Stimulated activated CD8-positive, alpha-beta memory T cell treated with anti-CD3 and anti-CD28 coated beads, Interleukin-7, amount 100 ng/mL, for 48 hours (primary cell): ENCODE measurements at regions not wholly inside any gene's neighbourhood (a gene's known extent, or its start where the extent isn't known, plus 50 kb on each side); places are given as distances from the start of the nearest gene placed in this dataset.

Experiments
- DNase-seq, 2 donors: peaks; one replicate each; pipeline ENCODE4 v3.0.0-alpha.2; 2020; ENCODE audit warnings: low read depth in 1 of 2; ENCODE audit errors: extremely low read depth in 1 of 2

- no peak for DNase-seq
These were observed 139.3 kb upstream of the IRX3 start for GRCh38 chr16:54425681-54426552.

GRCh38 chr16:54425068-54425467 lies 138.5 kb upstream of the IRX3 start:
- no peak for DNase-seq

- DNase-seq: no peak
These were observed 137.5 kb upstream of the IRX3 start for GRCh38 chr16:54424043-54424451.

- no peak for DNase-seq
These were observed 136.0 kb upstream of the IRX3 start for GRCh38 chr16:54422569-54422978.

- no peak for DNase-seq
These were observed 135.6 kb upstream of the IRX3 start for GRCh38 chr16:54422159-54422558.

DNA sequence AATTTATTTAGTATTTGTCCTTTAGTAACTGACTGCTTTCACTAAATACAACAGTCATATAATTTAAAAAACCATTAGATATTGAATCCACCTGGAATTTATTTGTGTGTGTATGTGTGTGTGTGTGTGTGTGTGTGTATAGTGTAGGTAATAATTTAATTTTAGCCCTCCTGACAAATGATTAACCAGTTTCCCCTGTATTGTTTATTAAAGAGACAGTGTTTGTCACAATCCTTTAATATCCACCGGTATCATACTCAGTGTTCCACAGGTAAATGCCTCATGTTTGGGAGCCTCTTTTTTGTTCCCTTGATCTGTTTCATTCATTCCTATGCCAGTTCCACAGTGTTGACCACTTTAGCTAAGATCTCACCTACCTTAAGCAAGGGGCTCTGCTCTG lies 134.6 kb upstream of the IRX3 start:
- DNase-seq: no peak

- DNase-seq: no peak
These were observed 132.3 kb upstream of the IRX3 start for GRCh38 chr16:54418903-54419302.

DNA sequence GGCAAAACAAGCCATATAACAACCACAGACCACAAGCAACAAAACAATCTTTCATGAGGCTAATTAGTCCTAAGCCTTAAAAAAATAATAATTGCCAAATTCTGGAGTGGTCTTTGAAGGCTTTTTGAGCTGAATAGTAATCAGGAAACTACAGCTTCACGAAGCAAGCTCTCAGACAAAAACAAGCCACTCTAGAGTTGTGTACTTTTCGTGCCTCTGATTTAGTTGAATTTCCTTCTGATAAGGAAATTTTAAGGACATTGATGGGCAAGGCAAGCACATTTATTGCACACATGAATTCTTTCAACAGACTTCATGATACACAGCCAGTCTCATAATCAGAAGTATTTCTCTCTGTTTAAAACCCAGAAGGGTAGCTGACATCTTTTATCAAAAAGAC lies 130.8 kb upstream of the IRX3 start:
- DNase-seq: no peak

DNA sequence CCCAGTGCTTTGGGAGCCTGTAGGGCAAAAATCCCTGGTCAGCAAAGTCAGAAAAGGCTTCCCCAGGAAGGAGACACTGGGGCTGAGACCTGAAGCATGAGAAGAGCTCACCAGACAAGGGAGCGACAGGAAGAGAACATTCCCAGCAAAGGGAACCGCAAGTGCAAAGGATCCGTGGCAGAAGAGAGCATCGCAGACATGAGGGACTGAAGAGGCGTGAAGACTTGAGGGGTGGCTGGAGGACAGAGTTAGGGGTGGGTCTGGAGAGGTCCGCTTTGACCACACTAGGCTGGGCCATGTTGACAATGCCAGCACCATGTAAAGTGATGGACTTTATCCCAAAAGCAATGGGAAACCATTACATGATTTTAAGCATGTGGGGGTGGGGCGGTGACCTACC lies 128.1 kb upstream of the IRX3 start:
- no peak for DNase-seq

DNA sequence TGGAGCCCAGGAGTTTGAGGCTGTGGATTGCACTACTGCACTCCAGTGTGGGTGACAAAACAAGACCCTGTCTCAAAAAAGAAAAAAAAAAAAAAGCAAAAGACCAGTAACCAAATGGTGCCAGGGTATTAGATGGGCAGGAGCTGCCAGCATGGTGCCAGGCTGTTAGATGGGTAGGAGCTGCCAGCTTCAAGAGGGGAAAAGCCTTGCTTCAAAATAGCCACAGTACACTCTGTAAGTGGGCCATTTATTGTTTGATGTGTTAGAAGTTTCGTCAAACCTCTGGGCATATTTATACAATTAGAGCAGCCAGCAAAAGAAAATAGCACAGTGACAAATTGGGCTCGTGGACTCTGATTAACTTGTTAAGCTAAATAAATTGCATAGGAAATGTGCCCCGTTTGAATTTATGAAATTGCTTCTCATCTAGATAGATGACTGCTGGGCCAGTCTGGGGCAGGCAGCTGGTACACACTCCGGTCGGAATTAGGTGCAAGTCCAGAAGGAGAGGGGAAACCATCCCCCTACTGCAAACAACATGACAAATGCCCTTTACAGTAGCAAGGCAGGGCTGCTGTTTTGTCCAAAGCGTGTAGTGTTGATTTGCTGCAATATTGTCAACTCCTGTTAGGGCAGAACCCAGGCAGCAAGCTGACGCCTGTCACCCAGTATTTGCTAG lies 126.3 kb upstream of the IRX3 start:
- no peak for DNase-seq

GRCh38 chr16:54412037-54412436 lies 125.5 kb upstream of the IRX3 start:
- DNase-seq: no peak

GRCh38 chr16:54411544-54411943 lies 125.0 kb upstream of the IRX3 start:
- DNase-seq: no peak

DNA sequence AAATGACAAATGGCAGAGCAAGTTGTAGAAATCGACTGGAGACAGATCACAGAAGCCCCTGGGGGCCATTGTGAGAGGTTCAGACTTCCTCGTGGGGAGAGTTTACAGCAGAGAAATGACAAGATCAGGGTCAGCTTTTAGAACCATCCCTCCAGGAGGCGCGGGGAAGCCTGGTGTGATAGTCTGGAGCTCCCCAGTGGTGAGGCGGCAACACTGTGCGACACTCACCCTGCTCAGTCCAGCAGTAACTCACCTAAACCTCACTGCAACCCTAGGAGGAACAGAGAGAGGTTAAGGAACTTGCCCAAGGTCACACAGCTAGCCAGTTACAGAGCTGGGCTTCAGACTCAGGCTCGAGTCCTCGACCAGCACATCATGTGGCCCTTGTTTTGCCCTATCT lies 123.4 kb upstream of the IRX3 start:
- no peak for DNase-seq

GRCh38 chr16:54407596-54407995 lies 121.0 kb upstream of the IRX3 start:
- no peak for DNase-seq

- no peak for DNase-seq
These were observed 118.9 kb upstream of the IRX3 start for GRCh38 chr16:54405478-54405877.

- DNase-seq: no peak
These were observed 117.0 kb upstream of the IRX3 start for GRCh38 chr16:54403580-54403979.

DNA sequence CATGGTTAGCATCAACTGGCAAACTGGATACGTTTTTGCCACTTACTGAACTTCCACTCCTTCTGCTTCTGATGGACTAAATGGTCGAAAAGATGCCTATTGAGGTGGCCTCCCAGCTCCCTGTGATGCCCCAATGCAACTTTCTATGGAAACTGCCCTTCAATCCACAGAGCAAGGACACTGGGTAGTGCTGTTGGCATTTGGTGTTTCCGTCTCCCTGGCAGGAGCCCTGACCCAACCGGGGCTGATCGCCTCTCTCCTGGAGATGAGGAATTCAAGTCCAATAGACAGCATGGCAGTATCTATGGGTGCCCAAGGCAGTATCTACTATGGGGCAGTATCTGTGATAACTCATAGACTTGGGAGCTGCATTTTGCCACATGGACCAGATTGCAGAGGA lies 116.3 kb upstream of the IRX3 start:
- DNase-seq: no peak

GRCh38 chr16:54402270-54402669 lies 115.7 kb upstream of the IRX3 start:
- no peak for DNase-seq

DNA sequence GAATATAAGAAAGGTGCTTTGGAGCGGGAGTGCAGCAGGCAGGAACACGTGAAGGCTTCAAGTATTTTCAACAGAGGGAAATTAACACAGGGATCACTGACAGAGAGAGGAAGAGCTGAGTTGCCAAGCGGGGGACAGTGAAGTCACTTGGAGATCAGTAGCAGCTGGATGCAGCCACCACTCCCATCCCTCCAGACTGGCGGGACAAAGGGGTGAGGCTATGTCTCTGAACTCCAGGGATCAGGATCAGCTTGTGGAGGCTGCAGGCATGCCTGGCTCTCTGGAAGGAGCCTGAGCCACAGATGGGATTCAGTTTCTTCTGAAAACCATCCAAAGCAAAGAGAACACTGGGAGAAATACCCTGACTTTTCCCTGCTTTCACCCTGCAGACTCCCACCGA lies 113.7 kb upstream of the IRX3 start:
- no peak for DNase-seq

DNA sequence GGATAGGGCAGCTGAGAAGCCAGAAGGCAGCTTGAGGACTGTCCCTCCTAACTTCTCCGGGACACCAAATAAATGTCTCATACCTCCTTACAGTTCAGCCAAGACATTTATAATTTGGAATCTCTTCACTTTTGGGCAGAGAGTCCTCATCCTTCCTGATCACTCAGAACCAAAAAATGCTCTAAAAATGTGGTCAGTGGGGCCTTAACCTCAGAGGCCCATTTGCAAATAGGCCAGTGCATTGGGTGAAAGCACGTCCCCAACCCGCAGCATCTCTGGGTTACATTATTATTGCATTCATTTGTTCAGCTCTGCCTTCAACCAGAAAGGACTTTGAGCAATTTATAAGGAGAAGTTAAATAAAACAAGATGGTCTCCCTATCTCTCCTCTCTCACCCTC lies 112.4 kb upstream of the IRX3 start:
- DNase-seq: no peak

DNA sequence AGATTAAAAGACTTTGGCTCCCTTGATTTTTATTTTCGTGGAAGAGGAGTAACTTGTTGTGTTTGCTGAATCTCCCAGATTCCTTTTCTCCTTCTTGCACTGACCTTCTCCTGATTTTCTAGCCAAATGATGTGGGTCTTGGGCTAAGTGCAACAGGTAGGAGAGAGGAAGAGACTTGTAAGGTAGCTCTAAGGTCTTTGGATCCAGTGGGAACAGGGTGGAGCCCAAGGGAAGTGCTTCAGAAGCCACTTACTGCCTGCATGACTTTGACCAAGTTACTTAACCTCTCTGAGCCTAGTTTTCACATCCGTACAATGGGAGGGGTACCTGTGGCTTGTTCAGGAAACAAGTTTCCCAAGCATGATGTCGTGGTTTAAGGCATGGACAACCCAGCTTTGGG lies 111.3 kb upstream of the IRX3 start:
- no peak for DNase-seq

DNA sequence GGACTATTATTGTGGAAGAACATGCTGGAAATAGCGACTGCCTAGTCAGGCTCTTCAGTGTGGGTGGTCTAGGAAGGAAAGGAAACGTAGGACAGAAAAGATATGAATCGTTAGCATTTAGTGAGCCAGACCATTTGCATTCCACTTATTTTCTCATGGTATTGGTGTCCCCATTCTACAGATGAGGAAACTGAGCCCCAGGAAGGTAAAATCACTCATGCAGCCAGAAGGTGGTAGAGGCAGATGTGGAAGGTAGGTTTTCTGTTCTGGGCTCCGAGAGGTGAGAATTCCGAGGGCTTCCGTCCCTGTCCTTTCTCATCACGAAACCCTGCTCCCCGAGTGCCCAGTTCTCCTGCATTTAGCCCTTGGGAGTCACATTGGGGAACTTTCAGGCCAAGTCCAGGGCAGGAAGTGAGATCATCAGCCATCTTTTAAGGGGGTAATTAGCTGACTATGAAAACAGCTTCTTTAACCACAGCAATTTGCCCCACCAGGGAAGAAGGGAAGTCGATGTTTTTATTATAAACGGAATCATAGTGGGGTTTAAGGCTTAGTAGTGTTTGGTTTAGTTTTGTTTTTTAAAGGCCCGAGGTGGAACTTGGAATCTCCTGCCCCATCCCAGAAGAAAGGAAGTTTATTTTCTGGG lies 110.7 kb upstream of the IRX3 start:
- DNase-seq: no peak
